NCI-H1417 treated with DMSO at 0.1 percent for 48 hours (cell line): ENCODE measurements at regions not wholly inside any gene's neighbourhood (a gene's known extent, or its start where the extent isn't known, plus 50 kb on each side); places are given as distances from the start of the nearest gene placed in this dataset.
A peak's percentile ranks its signal among the peaks of the same experiment; 100 is the strongest.
"Not testable (repeated sequence)": the region's sequence is repeated elsewhere in the genome, so short reads cannot be mapped to it uniquely, and the experiment has no call there.

Experiments
- DNase-seq: peaks from one replicate; lab custom pipeline; 2025; lab: John Stamatoyannopoulos, UW

DNA sequence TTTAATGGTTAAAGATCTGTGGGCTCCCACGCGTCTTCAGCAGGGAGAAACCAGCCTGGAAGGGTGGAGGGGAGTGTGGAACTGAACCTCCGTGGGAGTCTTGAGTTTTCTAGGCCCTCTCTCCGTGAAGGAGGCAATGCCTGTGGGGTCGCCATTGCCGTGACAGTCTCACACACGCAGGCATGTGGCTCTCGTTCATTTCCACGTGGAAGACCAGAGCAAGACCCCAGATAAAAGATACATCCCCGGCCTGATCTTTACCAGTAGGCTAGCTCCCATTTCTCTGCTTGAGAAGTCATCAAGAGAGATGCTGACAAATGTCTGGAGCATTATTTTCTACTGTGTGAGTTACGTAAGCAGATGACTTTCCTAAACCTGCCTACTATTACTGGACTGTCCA, 491.7 kb upstream of the LMO3 start:
- DNase-seq, result no peak

- no peak for DNase-seq
Measured at GRCh38 chr12:17084831-17085230, 478.9 kb upstream of the LMO3 start.

- no peak for DNase-seq
Measured at GRCh38 chr12:17079251-17079909, 473.4 kb upstream of the LMO3 start.

GRCh38 chr12:17077594-17077993, 471.6 kb upstream of the LMO3 start:
- DNase-seq, result no peak

GRCh38 chr12:17076811-17077210, 470.8 kb upstream of the LMO3 start:
- no peak for DNase-seq

GRCh38 chr12:17076028-17076744, 470.2 kb upstream of the LMO3 start:
- DNase-seq, result peak; percentile 46

DNA sequence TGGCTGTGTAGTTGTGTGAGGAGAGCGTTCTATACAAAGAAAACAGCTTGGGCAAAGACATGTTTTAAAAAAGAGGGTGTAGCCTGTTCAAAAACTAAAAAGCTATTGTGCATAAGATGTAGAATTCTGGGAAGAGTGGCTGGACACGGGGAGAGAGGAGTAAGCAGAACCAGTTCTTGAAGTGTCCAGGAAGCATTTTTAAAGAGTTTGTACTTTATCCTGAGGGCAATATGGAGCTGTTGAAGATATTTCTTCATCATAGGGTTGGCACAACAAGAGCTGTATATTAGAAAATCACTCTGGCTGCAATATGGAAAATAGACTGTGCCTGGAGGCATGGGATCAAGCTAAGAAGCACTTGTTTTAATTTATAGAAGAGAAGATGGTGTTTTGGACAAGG, 458.9 kb upstream of the LMO3 start:
- DNase-seq, result no peak

DNA sequence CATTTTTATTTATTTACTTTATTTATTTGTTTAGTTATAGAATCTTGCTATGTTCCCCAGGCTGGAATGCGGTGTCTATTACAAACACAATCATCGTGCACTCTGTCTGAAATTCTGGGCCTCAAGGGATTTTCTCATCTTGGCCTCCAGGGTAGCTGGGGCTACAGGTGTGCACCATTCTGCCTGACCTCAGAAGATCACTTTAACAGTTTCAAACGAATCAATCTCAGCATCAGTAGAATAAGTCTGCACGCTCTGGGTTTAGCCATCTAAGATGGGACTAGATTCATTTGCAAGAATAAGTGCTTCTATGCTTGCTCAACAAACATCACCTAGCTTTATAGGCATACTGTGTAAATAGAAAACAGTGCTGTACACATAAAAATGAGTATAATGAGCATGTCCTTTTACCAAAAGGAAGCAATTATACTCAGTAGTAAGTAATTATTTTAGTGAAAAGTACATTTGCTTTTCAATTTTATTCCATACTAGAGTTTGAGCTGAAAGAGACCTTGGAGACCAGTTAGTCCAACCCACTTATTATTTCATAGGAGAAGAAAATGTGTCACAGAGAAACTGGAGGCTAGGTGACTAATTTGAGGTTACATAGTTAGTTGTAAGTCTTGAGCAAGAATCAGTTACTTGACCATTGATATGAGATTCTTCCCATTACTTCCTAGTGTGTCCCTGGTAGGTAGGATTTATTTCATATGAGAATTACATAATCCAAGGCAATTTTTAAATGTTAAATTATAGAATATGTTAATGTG, 456.5 kb upstream of the LMO3 start:
- peak; percentile 94 for DNase-seq

GRCh38 chr12:17060260-17060659, 454.3 kb upstream of the LMO3 start:
- DNase-seq, result no peak

DNA sequence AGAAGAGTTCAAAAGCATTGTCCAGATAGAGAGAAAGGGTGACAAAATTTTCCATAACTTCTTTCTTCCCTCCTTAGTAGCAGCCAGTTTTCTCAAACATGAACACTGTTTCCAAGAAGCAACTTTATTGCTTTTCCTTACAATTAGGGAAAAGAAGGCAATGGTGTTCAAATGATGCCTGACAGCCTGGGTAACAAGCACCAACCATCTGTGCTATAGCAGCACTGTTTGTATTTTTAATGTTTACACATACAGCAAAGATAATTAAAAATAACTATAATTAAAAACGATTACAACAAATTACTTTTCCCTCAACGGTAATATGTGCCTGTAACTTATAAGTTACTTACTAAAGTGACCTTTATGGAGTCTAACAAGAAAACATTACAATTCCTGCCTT, 450.6 kb upstream of the LMO3 start:
- DNase-seq, result no peak

DNA sequence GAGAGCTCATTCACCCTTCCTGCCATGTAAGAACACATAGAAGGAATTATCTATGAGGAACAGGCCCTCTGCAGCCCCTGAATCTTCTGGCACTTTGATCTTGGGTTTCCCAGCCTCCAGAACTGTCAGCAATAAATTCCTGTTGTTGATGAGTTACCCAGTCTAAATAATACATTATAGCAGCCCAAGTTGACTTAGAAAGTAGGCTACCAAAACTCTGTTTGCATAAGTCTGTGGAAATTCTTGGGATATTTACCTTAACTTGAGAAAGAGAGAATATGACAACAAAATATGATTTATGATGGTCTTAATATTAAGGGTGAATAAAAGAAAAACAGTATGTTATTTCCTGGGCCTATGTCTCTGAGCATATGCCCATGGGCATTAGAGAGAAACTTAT, 433.0 kb upstream of the LMO3 start:
- no peak for DNase-seq

GRCh38 chr12:17035372-17035771, 429.4 kb upstream of the LMO3 start:
- DNase-seq, result no peak

DNA sequence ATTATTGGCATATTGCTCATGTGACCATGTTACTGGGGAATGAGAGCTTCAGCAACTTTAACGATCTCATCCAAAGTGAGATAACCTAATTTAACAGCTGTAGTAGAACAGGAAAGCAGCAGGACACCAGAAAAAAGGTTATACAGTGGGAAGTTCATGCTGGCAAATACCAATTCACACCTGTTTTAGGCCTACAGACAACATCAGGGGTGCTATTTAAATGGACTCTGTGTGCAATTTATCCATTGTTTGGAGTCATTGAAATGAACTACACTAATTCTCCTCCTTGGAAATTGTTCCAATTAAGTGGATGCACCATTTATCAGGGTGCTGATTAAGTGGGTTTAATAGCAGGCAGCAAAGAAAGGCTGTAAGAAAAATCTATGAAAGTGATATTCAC, 424.4 kb upstream of the LMO3 start:
- DNase-seq, result peak; percentile 89

- DNase-seq, result no peak
Measured at GRCh38 chr12:17028348-17028747, 422.4 kb upstream of the LMO3 start.

- DNase-seq, result not testable (repeated sequence)
Measured at GRCh38 chr12:17025424-17025823, 419.5 kb upstream of the LMO3 start.

DNA sequence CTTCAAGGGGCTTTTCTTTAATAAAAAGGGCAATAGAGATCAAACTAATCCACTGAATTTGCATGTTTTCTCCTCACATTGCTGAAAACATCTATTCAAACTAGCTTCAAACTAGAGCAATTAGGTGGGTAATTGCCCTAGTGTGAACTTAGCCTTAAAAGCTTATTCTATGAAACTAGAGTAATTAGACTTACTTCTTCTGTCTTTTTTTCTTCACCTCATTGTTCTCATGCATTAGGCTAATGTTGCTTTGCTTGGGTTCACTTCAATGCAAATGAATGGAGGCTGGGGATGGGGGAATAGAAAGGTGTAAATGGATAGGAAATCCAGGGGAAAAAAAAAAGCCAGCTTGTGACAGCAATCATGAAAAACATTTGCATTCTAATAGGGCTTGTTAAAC, 414.8 kb upstream of the LMO3 start:
- DNase-seq, result no peak

DNA sequence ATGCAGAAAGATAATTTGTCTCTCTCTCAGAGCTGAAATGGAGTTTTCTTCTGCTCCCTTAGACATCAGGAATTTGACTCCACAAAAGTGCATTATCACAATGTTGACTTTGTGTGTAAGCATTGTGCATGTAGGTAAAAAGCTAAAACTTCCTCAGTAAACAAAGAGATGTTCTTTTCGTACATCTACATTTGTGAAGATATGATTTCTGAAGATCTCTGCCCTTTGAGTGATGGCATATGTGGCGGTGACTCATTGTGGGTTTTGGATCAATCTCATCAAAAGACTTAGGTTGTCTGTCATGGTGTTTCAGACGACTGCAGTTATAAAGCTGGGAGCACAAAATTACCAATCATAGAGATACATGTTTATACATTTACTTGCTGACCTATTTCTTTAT, 411.4 kb upstream of the LMO3 start:
- DNase-seq, result no peak

DNA sequence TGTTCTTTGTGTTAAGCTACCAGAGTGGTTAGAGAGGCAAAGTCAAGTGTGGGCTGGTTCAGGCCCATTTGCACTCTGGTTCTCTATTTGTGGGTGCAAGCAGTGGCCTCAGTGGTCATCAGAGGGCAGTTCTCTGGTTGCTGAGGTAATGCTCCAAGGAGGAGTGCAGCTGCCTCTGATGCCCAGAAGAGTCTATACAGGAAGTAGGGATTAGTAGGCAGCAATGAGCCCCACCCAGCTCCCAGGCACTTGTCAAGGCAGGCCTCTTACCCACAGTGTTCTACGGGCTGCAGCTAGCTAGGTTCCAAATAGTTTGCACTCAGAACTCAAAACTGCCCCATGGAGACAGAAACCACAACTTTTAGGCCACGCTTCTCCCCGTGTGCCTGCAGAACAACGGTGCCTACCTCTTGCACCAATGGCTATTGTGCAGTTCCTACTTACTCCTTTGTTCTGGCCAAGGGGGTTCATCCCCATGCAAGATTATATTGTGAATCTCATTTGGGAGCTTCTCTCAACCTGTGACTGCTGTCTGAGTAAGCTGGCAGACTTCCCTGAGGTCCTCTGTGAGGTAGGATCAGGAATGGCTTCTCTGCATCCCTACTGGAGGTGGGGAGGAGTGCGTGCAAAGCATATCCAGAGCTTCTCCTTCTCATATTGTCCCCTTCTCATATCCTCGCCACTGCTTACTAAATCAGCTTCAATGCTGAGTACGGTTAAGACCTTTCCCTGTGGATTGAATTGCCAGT, 410.3 kb upstream of the LMO3 start:
- no peak for DNase-seq

- DNase-seq, result no peak
Measured at GRCh38 chr12:17015501-17015900, 409.5 kb upstream of the LMO3 start.

GRCh38 chr12:17007442-17008040, 401.6 kb upstream of the LMO3 start:
- not testable (repeated sequence) for DNase-seq

DNA sequence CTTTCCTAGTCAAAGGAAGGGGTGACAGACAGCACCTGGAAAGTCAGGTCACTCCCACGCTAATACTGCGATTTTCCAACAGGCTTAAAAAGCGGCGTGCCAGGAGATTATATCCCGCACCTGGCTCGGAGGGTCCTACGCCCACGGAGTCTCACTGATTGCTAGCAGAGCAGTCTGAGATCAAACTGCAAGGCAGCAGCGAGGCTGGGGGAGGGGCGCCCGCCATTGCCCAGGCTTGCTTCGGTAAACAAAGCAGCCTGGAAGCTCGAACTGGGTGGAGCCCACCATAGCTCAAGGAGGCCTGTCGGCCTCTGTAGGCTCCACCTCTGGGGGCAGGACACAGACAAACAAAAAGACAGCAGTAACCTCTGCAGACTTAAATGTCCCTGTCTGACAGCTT, 392.6 kb upstream of the LMO3 start:
- DNase-seq, result not testable (repeated sequence)

DNA sequence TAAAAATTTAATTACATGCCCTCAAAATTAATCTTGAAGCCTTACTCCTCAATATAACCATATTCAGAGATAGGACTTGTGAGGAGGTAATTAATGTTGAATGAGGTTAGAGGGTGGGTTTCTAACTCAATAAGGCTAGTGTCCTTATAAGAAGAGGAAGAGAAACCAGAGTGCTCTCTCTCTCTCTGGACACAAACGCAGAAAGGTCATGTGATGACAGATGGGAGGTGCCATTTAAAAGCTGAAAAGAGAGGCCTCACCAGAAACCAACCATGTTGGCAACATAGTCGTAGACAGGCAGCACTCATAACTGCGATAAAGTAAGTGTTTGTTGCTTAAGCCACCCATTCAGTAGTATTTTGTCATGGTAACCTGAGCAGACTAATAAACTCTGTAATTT, 378.5 kb upstream of the LMO3 start:
- no peak for DNase-seq
